ENCODE measurements at regions not wholly inside any gene's neighbourhood (a gene's known extent, or its start where the extent isn't known, plus 50 kb on each side); places are given as distances from the start of the nearest gene placed in this dataset.

GRCh38 chr3:23669541-23670255 lies 136.1 kb upstream of the UBE2E1 start:
- TF ChIP-seq, protein P1, sequence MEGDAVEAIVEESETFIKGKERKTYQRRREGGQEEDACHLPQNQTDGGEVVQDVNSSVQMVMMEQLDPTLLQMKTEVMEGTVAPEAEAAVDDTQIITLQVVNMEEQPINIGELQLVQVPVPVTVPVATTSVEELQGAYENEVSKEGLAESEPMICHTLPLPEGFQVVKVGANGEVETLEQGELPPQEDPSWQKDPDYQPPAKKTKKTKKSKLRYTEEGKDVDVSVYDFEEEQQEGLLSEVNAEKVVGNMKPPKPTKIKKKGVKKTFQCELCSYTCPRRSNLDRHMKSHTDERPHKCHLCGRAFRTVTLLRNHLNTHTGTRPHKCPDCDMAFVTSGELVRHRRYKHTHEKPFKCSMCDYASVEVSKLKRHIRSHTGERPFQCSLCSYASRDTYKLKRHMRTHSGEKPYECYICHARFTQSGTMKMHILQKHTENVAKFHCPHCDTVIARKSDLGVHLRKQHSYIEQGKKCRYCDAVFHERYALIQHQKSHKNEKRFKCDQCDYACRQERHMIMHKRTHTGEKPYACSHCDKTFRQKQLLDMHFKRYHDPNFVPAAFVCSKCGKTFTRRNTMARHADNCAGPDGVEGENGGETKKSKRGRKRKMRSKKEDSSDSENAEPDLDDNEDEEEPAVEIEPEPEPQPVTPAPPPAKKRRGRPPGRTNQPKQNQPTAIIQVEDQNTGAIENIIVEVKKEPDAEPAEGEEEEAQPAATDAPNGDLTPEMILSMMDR (IDR thresholded peaks at IDR 0.05; ENCODE audit: insufficient read depth, low read length) = no peak
- H3K4me3 ChIP-seq (ENCODE audit: low read depth, low read length) = no peak overlapping the region
- no peak for DNase-seq (ENCODE audit: low read depth)

GRCh38 chr3:23671851-23672589 lies 133.7 kb upstream of the UBE2E1 start:
- TF ChIP-seq, protein P1 (IDR thresholded peaks at IDR 0.05; ENCODE audit: insufficient read depth, low read length) = no peak
- H3K4me3 ChIP-seq (ENCODE audit: low read depth, low read length) = no peak overlapping the region
- DNase-seq (ENCODE audit: low read depth) = no peak

GRCh38 chr3:23672628-23673027 lies 133.1 kb upstream of the UBE2E1 start:
- H3K4me3 ChIP-seq (ENCODE audit: low read depth, low read length) = no peak overlapping the region
- TF ChIP-seq, protein P1 (IDR thresholded peaks at IDR 0.05; ENCODE audit: insufficient read depth, low read length) = no peak
- no peak for DNase-seq (ENCODE audit: low read depth)

- H3K4me3 ChIP-seq (ENCODE audit: low read depth, low read length) = no peak overlapping the region
- no peak for DNase-seq (ENCODE audit: low read depth)
- TF ChIP-seq, protein P1 (IDR thresholded peaks at IDR 0.05; ENCODE audit: insufficient read depth, low read length) = no peak
These were observed 130.7 kb upstream of the UBE2E1 start for GRCh38 chr3:23675010-23675409.

DNA sequence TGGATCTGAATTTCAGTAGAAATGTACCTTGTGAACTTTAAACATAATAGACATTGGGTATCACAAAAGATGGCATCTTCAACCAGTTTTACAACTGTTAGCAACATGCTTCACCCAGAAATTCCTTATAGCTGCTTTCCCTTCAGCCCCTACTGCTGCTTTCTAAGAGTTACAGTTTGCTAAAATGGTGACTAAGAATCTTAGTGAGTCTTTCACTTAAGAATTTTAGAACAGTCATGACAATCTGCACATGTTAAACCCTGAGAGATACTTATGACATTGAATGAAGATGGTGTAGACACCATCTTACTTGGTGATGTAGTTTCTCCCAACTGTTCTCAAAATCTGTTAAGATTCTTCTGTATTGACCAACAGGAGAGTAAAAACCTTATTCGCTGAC lies 129.7 kb upstream of the UBE2E1 start:
- no peak for DNase-seq (ENCODE audit: low read depth)
- H3K4me3 ChIP-seq (ENCODE audit: low read depth, low read length) = no peak overlapping the region
- TF ChIP-seq, protein P1 (IDR thresholded peaks at IDR 0.05; ENCODE audit: insufficient read depth, low read length) = no peak

DNA sequence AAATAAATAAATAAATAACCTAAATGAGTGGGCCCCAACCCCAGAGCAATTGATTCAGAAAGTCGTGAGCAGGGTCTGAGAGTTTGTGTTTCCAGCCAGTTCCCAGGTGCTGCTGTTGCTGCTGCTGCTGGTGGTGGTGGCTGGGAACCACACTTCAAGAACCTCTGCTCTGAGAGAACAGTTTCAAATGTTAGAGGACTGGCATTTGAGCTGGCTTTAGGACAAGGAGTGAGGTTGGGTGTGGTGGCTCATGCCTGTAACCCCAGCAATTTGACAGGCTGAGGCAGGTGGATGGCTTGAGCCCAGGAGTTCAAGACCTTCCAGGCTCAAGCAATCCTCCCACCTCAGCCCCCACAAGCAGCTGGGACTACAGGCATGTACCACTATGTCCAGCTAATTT lies 123.1 kb upstream of the UBE2E1 start:
- DNase-seq (ENCODE audit: low read depth) = no peak
- TF ChIP-seq, protein P1 (IDR thresholded peaks at IDR 0.05; ENCODE audit: insufficient read depth, low read length) = no peak

More for the DNA sequence above, 123.1 kb upstream of the UBE2E1 start:
- no peak overlapping the region for H3K4me3 ChIP-seq (ENCODE audit: low read depth, low read length)
